AG09319 (cell line): ENCODE measurements at regions not wholly inside any gene's neighbourhood (a gene's known extent, or its start where the extent isn't known, plus 50 kb on each side); places are given as distances from the start of the nearest gene placed in this dataset.

Source experiments
- DNase-seq: peaks from one replicate; pipeline ENCODE4 v3.0.0-alpha.2; 2010; ENCODE audit warnings: low read depth; ENCODE audit errors: extremely low read depth
- TF ChIP-seq, protein P1 (sequence below): IDR thresholded peaks from 2 replicates; pipeline ENCODE4 v1.5.1; 2011; ENCODE audit warnings: low read depth, mild to moderate bottlenecking, inconsistent platforms, low read length, moderate library complexity

DNA sequence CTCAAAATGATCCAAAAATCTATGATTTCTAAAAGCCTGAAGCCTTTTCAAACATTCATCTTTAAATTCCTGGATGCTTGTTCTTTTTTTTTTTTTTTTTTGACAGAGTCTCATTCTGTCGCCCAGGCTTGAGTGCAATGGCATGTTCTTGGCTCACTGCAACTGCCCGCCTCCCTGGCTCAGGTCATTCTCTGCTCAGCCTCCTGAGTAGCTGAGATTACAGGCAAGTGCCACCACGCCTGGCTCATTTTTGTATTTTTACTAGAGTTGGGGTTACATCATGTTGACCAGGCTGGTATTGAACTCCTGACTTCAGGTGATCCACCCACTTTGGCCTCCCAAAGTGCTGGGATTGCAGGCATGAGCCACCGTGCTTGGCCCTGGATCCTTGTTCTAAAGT lies 649.5 kb downstream of the XIRP2 start:
- DNase-seq = no peak
- TF ChIP-seq, protein P1, sequence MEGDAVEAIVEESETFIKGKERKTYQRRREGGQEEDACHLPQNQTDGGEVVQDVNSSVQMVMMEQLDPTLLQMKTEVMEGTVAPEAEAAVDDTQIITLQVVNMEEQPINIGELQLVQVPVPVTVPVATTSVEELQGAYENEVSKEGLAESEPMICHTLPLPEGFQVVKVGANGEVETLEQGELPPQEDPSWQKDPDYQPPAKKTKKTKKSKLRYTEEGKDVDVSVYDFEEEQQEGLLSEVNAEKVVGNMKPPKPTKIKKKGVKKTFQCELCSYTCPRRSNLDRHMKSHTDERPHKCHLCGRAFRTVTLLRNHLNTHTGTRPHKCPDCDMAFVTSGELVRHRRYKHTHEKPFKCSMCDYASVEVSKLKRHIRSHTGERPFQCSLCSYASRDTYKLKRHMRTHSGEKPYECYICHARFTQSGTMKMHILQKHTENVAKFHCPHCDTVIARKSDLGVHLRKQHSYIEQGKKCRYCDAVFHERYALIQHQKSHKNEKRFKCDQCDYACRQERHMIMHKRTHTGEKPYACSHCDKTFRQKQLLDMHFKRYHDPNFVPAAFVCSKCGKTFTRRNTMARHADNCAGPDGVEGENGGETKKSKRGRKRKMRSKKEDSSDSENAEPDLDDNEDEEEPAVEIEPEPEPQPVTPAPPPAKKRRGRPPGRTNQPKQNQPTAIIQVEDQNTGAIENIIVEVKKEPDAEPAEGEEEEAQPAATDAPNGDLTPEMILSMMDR = no peak

DNA sequence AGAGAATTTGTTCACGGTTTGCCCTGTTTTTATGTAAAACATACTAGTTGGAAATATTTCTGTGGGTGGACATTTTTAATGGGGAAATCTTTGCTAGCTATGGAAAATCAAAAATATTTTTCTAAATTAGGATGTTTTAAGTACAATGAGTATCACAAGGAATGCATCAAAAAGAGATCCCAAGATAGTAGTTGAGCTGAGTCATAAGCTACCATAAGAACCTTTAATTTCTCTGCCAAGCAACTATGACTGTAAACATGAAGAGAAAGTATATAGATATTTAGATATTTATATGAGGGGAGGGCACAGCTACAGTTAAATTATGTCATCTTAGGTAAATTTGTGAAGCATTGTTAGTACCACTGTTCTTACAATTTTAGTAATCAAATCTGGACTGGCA lies 646.2 kb downstream of the XIRP2 start:
- no peak for DNase-seq
- TF ChIP-seq, protein P1 = no peak

GRCh38 chr2:167524786-167525185 lies 636.5 kb downstream of the XIRP2 start:
- TF ChIP-seq, protein P1 = no peak

GRCh38 chr2:167510071-167510759 lies 621.9 kb downstream of the XIRP2 start:
- no peak for DNase-seq
- TF ChIP-seq, protein P1 = no peak

More at GRCh38 chr2:167524786-167525185, 636.5 kb downstream of the XIRP2 start:
- no peak for DNase-seq

GRCh38 chr2:167509586-167509985 lies 621.3 kb downstream of the XIRP2 start:
- TF ChIP-seq, protein P1 = no peak
- peak; percentile 2 for DNase-seq

GRCh38 chr2:167508709-167509108 lies 620.4 kb downstream of the XIRP2 start:
- TF ChIP-seq, protein P1 = no peak
- DNase-seq = no peak

DNA sequence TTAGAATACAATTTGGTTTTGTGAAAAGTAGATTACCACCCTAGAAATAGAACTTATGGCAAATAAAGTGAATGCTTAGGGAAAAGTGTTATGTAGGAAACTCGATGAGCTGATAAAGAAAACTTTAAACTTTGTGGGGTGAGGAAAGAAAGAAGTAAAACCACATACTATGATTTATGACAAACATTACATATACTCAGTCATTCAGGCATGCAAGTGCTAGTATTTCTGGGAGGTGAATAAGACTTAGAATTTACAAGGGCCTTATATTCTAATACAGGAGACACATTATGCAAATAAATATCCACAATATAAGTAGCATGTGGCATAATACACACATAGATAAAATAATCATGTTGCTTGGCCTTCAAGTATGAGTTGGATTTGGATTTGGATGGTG lies 618.1 kb downstream of the XIRP2 start:
- no peak for DNase-seq
- TF ChIP-seq, protein P1 = no peak
